Stomach (tissue), 4 donors: ENCODE measurements at regions not wholly inside any gene's neighbourhood (a gene's known extent, or its start where the extent isn't known, plus 50 kb on each side); places are given as distances from the start of the nearest gene placed in this dataset.

Source experiments
- EP300 ChIP-seq: sonication (generic); formaldehyde crosslinking; IDR thresholded peaks from one replicate; pipeline ENCODE4 v1.6.1; 2017; ENCODE audit warnings: antibody characterized with exemption
- TF ChIP-seq, protein P1 (sequence below), 7 experiments: fragments of 450-650 bp in 4 of 7; fragments of 200-600 bp in 3 of 7; sonication (generic) in 3 of 7; IDR thresholded peaks; one replicate each; pipeline ENCODE4 v1.5.1; 2016 to 2019; ENCODE audit warnings: antibody characterized with exemption in 7 of 7, control low read depth in 2 of 7, mild to moderate bottlenecking in 1 of 7

DNA sequence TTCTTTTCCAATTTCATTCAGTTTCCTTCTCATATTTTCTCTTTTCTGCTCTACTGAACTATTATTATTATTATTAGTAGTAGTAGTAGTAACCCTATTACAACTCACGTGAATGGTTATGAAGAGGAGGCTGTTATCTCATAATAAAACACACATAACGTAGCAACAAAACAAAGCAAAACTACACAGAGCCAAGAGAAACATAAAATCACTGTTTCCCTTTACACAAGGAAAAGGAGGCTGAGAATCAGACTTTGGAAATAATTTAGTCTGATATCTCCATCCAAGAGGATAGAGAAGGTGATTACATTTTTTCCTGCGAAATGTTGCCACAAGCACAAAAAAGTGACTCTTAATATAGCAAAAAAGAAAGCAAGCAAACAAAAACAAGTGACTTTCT is 975.8 kb upstream of the FLRT2 start:
- TF ChIP-seq, protein P1, sequence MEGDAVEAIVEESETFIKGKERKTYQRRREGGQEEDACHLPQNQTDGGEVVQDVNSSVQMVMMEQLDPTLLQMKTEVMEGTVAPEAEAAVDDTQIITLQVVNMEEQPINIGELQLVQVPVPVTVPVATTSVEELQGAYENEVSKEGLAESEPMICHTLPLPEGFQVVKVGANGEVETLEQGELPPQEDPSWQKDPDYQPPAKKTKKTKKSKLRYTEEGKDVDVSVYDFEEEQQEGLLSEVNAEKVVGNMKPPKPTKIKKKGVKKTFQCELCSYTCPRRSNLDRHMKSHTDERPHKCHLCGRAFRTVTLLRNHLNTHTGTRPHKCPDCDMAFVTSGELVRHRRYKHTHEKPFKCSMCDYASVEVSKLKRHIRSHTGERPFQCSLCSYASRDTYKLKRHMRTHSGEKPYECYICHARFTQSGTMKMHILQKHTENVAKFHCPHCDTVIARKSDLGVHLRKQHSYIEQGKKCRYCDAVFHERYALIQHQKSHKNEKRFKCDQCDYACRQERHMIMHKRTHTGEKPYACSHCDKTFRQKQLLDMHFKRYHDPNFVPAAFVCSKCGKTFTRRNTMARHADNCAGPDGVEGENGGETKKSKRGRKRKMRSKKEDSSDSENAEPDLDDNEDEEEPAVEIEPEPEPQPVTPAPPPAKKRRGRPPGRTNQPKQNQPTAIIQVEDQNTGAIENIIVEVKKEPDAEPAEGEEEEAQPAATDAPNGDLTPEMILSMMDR (IDR thresholded peaks at IDR 0.05) = no peak
- TF ChIP-seq EP300 = no peak
